ENCODE measurements at regions not wholly inside any gene's neighbourhood (a gene's known extent, or its start where the extent isn't known, plus 50 kb on each side); places are given as distances from the start of the nearest gene placed in this dataset.

GRCh38 chr3:189042832-189043231 lies 128.9 kb upstream of the TPRG1 start:
- H3K4me3 ChIP-seq (ENCODE audit: low read depth in 2 of 2, low read length in 2 of 2): no peak overlapping the region
- ChIA-PET POLR2A (no interaction called here), CTCF (no interaction called here)
- no peak for ATAC-seq
- no peak for TF ChIP-seq CTCF (IDR thresholded peaks at IDR 0.05)
- no peak overlapping the region for H3K27ac ChIP-seq (ENCODE audit: low read length)
- no peaks in the 10 kb centered on the region for H3K4me1 ChIP-seq (ENCODE audit: control insufficient read depth, insufficient read depth, low read length)
- no peak for DNase-seq (ENCODE audit: low read depth, low spot score)
- intact Hi-C loops (cut with micrococcal nuclease; ENCODE audit: unreplicated experiment) (no loop called here), in situ Hi-C loops (cut with HindIII; ENCODE audit: low pct_unique_long_range_greater_than_20kb, low sequenced_read_pairs) (no loop called here)
- no peaks in the 10 kb centered on the region; the same call in 1 of the 2 replicates for H3K27me3 ChIP-seq (ENCODE audit: control insufficient read depth, insufficient read depth, low read length)
- BruUV-seq (replicated peaks): no TSS peak
- no peaks in the 10 kb centered on the region for H3K36me3 ChIP-seq (ENCODE audit: control insufficient read depth, insufficient read depth, low read length)
- H3K9me3 ChIP-seq (ENCODE audit: control insufficient read depth, insufficient read depth, low read depth, low read length): no peaks in the 10 kb centered on the region

- BruUV-seq (replicated peaks): no TSS peak
- Histone ChIP-seq H3K4me3 (ENCODE audit: low read depth in 2 of 2, low read length in 2 of 2) (no peak overlapping the region), H3K4me1 (ENCODE audit: control insufficient read depth, insufficient read depth, low read length) (no peaks in the 10 kb centered on the region), H3K9me3 (ENCODE audit: control insufficient read depth, insufficient read depth, low read depth, low read length) (no peaks in the 10 kb centered on the region), H3K36me3 (ENCODE audit: control insufficient read depth, insufficient read depth, low read length) (no peaks in the 10 kb centered on the region), H3K27me3 (ENCODE audit: control insufficient read depth, insufficient read depth, low read length) (no peaks in the 10 kb centered on the region; the same call in 1 of the 2 replicates), H3K27ac (ENCODE audit: low read length) (no peak overlapping the region)
- in situ Hi-C loops (cut with HindIII; ENCODE audit: low pct_unique_long_range_greater_than_20kb, low sequenced_read_pairs) (no loop called here), intact Hi-C loops (cut with micrococcal nuclease; ENCODE audit: unreplicated experiment) (no loop called here)
- no peak for ATAC-seq
- no peak for TF ChIP-seq REST (IDR thresholded peaks at IDR 0.05; ENCODE audit: insufficient read depth in 1 of 2, low read depth in 2 of 2, low read length in 1 of 2)
- no peak for TF ChIP-seq SIN3A (IDR thresholded peaks at IDR 0.05; ENCODE audit: borderline replicate concordance, insufficient read depth, low read depth, low read length)
- TF ChIP-seq CTCF (IDR thresholded peaks at IDR 0.05): peak; percentile 26; the same call in 1 of the 2 replicates
- POLR2A ChIA-PET: no interaction called here
- CTCF ChIA-PET: no interaction called here
- DNase-seq (ENCODE audit: low read depth, low spot score): no peak
Measured at GRCh38 chr3:189049458-189050236, 122.1 kb upstream of the TPRG1 start.

GRCh38 chr3:189053322-189053721 lies 118.4 kb upstream of the TPRG1 start:
- H3K27ac ChIP-seq (ENCODE audit: low read length): no peak overlapping the region
- ChIA-PET POLR2A (interaction anchor here (0.6 kb wide), 1 partner anchor 218 kb away, joined by 6 read pairs; no protein-coding TSS in a partner anchor), CTCF (no interaction called here)
- DNase-seq (ENCODE audit: low read depth, low spot score): no peak
- intact Hi-C loops (cut with micrococcal nuclease; ENCODE audit: unreplicated experiment): no loop called here
- no peaks in the 10 kb centered on the region; the same call in 1 of the 2 replicates for H3K27me3 ChIP-seq (ENCODE audit: control insufficient read depth, insufficient read depth, low read length)
- ATAC-seq: no peak
- TF ChIP-seq TCF7L2 (IDR thresholded peaks at IDR 0.05; ENCODE audit: low read depth, low read length) (no peak), SIN3A (IDR thresholded peaks at IDR 0.05; ENCODE audit: borderline replicate concordance, insufficient read depth, low read depth, low read length) (no peak), REST (IDR thresholded peaks at IDR 0.05; ENCODE audit: insufficient read depth in 1 of 2, low read depth in 2 of 2, low read length in 1 of 2) (no peak), CTCF (IDR thresholded peaks at IDR 0.05) (no peak), POLR2AphosphoS5 (IDR thresholded peaks at IDR 0.05; ENCODE audit: low read depth, low read length) (no peak)
- in situ Hi-C loops (cut with HindIII; ENCODE audit: low pct_unique_long_range_greater_than_20kb, low sequenced_read_pairs): no loop called here
- H3K4me1 ChIP-seq (ENCODE audit: control insufficient read depth, insufficient read depth, low read length): no peaks in the 10 kb centered on the region
- no TSS peak for BruUV-seq (replicated peaks)
- H3K4me3 ChIP-seq (ENCODE audit: low read depth in 2 of 2, low read length in 2 of 2): no peak overlapping the region
- no peaks in the 10 kb centered on the region for H3K36me3 ChIP-seq (ENCODE audit: control insufficient read depth, insufficient read depth, low read length)
- no peaks in the 10 kb centered on the region for H3K9me3 ChIP-seq (ENCODE audit: control insufficient read depth, insufficient read depth, low read depth, low read length)
